ENCODE measurements at regions not wholly inside any gene's neighbourhood (a gene's known extent, or its start where the extent isn't known, plus 50 kb on each side); places are given as distances from the start of the nearest gene placed in this dataset.
A peak's percentile ranks its signal among the peaks of the same experiment; 100 is the strongest.

DNA sequence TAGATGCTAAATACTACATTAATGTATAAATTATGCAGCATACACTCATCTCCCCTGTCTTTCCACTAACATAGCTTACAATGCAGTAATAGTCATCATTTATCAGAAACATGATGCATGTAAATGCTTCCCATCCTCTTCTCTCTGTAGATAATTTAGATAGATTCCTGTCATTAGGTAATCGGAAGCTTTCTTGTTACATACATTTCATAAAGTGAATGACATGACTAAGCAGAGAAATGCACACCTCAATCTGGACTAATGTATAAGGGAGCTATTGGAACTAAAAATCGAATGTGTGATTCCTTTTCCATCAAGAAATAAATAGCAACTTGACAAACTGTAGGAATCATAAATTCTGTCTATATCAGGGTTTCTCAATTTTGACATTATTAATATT, 273.4 kb downstream of the RASSF9 start:
- H3K4me3 ChIP-seq (ENCODE audit: low read length in 2 of 2), result no peak overlapping the region
- Mint-ChIP-seq H3K36me3 (no peaks in the 10 kb centered on the region), H3K4me3 (no peak overlapping the region), H3K27me3 (no peaks in the 10 kb centered on the region), H3K9me3 (peaks cover 0 to 10% (median 3%) of the 10 kb centered on the region in 8 donors), H3K4me1 (no peaks in the 10 kb centered on the region), H3K27ac (no peak overlapping the region)
- H3K27ac ChIP-seq (ENCODE audit: low read depth, low read length), result no peak overlapping the region
- intact Hi-C loops (cut with micrococcal nuclease), result no loop called here
- H3K27me3 ChIP-seq (ENCODE audit: insufficient read depth, low read length), result no peaks in the 10 kb centered on the region
- H3K9me3 ChIP-seq (ENCODE audit: control insufficient read depth in 1 of 2, low read length in 2 of 2), result no peaks in the 10 kb centered on the region
- POLR2A ChIA-PET (ENCODE audit: partially characterized antibody), result no interaction called here
- H3K36me3 ChIP-seq (ENCODE audit: insufficient read depth, low read length), result no peaks in the 10 kb centered on the region
- no peaks in the 10 kb centered on the region for H3K4me1 ChIP-seq (ENCODE audit: insufficient read depth, low read length)
- no peak for DNase-seq
- CTCF ChIA-PET (ENCODE audit: partially characterized antibody), result no interaction called here

DNA sequence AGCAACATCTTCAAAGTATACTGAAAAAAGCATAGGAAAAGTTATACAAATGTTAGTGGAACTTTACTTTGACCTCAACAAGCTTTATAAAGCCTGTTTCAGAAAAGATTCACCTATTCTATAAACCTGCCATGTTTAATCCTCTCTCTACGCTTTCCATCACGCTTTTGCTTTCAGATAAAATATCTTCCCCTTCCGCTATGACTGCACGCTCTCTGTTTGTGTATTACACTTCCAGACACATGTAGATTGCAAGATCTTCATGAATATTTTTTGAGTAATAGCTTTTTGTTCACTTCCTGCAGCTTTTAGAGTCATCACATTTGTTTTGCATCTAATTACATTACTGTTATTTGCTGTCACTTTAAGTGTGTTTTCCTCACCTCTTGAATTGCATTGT, 271.4 kb downstream of the RASSF9 start:
- no peaks in the 10 kb centered on the region for H3K9me3 ChIP-seq (ENCODE audit: control insufficient read depth in 1 of 2, low read length in 2 of 2)
- no peaks in the 10 kb centered on the region for H3K36me3 ChIP-seq (ENCODE audit: insufficient read depth, low read length)
- intact Hi-C loops (cut with micrococcal nuclease), result no loop called here
- Mint-ChIP-seq H3K36me3 (no peaks in the 10 kb centered on the region), H3K4me1 (no peaks in the 10 kb centered on the region), H3K27ac (no peak overlapping the region), H3K27me3 (no peaks in the 10 kb centered on the region), H3K4me3 (no peak overlapping the region), H3K9me3 (peaks cover 0 to 8% (median 3%) of the 10 kb centered on the region in 8 donors)
- DNase-seq, result no peak
- no peak overlapping the region for H3K27ac ChIP-seq (ENCODE audit: low read depth, low read length)
- POLR2A ChIA-PET (ENCODE audit: partially characterized antibody), result no interaction called here
- CTCF ChIA-PET (ENCODE audit: partially characterized antibody), result no interaction called here
- no peaks in the 10 kb centered on the region for H3K4me1 ChIP-seq (ENCODE audit: insufficient read depth, low read length)
- no peaks in the 10 kb centered on the region for H3K27me3 ChIP-seq (ENCODE audit: insufficient read depth, low read length)
- no peak overlapping the region for H3K4me3 ChIP-seq (ENCODE audit: low read length in 2 of 2)

GRCh38 chr12:85568395-85569103, 267.7 kb downstream of the RASSF9 start:
- Histone ChIP-seq H3K27ac (ENCODE audit: low read depth, low read length) (no peak overlapping the region), H3K27me3 (ENCODE audit: insufficient read depth, low read length) (no peaks in the 10 kb centered on the region), H3K36me3 (ENCODE audit: insufficient read depth, low read length) (no peaks in the 10 kb centered on the region), H3K4me3 (ENCODE audit: low read length in 2 of 2) (no peak overlapping the region), H3K4me1 (ENCODE audit: insufficient read depth, low read length) (no peaks in the 10 kb centered on the region), H3K9me3 (ENCODE audit: control insufficient read depth in 1 of 2, low read length in 2 of 2) (no peaks in the 10 kb centered on the region)
- H3K27ac Mint-ChIP-seq, result peak overlapping the region in 1 of 7 donors; percentile 7
- no peaks in the 10 kb centered on the region for H3K27me3 Mint-ChIP-seq
- intact Hi-C loops (cut with micrococcal nuclease), result no loop called here
- no peak overlapping the region for H3K4me3 Mint-ChIP-seq
- peaks cover 0 to 8% (median 0%) of the 10 kb centered on the region in 8 donors for H3K9me3 Mint-ChIP-seq
- ChIA-PET CTCF (ENCODE audit: partially characterized antibody) (no interaction called here), POLR2A (ENCODE audit: partially characterized antibody) (no interaction called here)
- H3K4me1 Mint-ChIP-seq, result no peaks in the 10 kb centered on the region
- no peaks in the 10 kb centered on the region for H3K36me3 Mint-ChIP-seq
- no peak for DNase-seq

DNA sequence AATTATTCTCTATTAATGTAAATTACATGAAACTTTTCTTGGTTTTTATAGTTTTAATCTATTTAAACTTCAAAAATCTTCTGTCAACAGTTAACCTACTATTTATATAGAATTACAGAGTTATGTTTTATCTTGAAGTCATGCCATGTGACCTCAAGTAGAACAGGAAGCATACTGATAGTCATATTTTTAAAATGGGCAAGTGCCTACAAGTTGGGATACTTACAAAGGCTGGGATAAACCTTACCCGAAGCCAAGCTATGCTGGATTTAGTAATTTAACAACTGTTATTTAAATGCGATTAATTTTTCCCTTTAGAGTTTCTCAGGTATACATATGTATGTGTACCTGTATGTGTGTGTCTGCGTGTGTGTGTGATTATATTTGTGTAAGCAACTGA, 266.9 kb downstream of the RASSF9 start:
- CTCF ChIA-PET (ENCODE audit: partially characterized antibody), result no interaction called here
- Histone ChIP-seq H3K4me3 (ENCODE audit: low read length in 2 of 2) (no peak overlapping the region), H3K36me3 (ENCODE audit: insufficient read depth, low read length) (no peaks in the 10 kb centered on the region), H3K27ac (ENCODE audit: low read depth, low read length) (no peak overlapping the region), H3K4me1 (ENCODE audit: insufficient read depth, low read length) (no peaks in the 10 kb centered on the region), H3K9me3 (ENCODE audit: control insufficient read depth in 1 of 2, low read length in 2 of 2) (no peaks in the 10 kb centered on the region), H3K27me3 (ENCODE audit: insufficient read depth, low read length) (no peaks in the 10 kb centered on the region)
- Mint-ChIP-seq H3K36me3 (no peaks in the 10 kb centered on the region), H3K4me3 (no peak overlapping the region), H3K27ac (no peak overlapping the region), H3K27me3 (no peaks in the 10 kb centered on the region), H3K4me1 (no peaks in the 10 kb centered on the region), H3K9me3 (peaks cover 0 to 8% (median 0%) of the 10 kb centered on the region in 8 donors)
- intact Hi-C loops (cut with micrococcal nuclease), result no loop called here
- no peak for DNase-seq
- POLR2A ChIA-PET (ENCODE audit: partially characterized antibody), result no interaction called here

DNA sequence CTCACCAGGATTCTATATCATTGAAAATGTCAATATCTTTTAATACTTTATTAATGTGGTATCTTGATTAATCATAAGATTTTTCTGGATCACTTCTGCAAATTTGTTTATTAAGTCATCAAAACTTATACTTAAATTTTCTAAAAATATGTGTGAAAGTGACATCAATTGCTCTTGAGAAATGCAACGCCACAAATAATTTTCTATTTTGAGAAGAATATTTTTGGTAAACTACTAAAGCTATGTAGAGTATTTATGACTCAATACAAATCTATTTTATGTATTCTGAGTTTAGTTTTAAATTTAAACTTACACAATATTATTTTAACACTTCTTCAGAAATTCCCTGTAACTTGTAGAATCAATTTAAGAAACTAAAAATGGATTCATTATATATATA, 263.3 kb downstream of the RASSF9 start:
- Histone ChIP-seq H3K9me3 (ENCODE audit: control insufficient read depth in 1 of 2, low read length in 2 of 2) (no peaks in the 10 kb centered on the region), H3K36me3 (ENCODE audit: insufficient read depth, low read length) (no peaks in the 10 kb centered on the region), H3K27ac (ENCODE audit: low read depth, low read length) (no peak overlapping the region), H3K4me3 (ENCODE audit: low read length in 2 of 2) (no peak overlapping the region), H3K4me1 (ENCODE audit: insufficient read depth, low read length) (no peaks in the 10 kb centered on the region), H3K27me3 (ENCODE audit: insufficient read depth, low read length) (no peaks in the 10 kb centered on the region)
- Mint-ChIP-seq H3K36me3 (no peaks in the 10 kb centered on the region), H3K27ac (no peak overlapping the region), H3K27me3 (no peaks in the 10 kb centered on the region), H3K4me3 (no peak overlapping the region), H3K4me1 (no peaks in the 10 kb centered on the region), H3K9me3 (peaks cover 0 to 3% (median 0%) of the 10 kb centered on the region in 8 donors)
- POLR2A ChIA-PET (ENCODE audit: partially characterized antibody), result no interaction called here
- intact Hi-C loops (cut with micrococcal nuclease), result no loop called here
- DNase-seq, result no peak
- CTCF ChIA-PET (ENCODE audit: partially characterized antibody), result no interaction called here

- ChIA-PET CTCF (ENCODE audit: partially characterized antibody) (no interaction called here), POLR2A (ENCODE audit: partially characterized antibody) (no interaction called here)
- intact Hi-C loops (cut with micrococcal nuclease), result no loop called here
- Mint-ChIP-seq H3K4me1 (no peaks in the 10 kb centered on the region), H3K9me3 (peaks cover 0 to 3% (median 0%) of the 10 kb centered on the region in 8 donors), H3K27ac (no peak overlapping the region), H3K27me3 (no peaks in the 10 kb centered on the region), H3K36me3 (no peaks in the 10 kb centered on the region), H3K4me3 (no peak overlapping the region)
- H3K4me3 ChIP-seq (ENCODE audit: low read length in 2 of 2), result no peak overlapping the region
- no peaks in the 10 kb centered on the region for H3K9me3 ChIP-seq (ENCODE audit: control insufficient read depth in 1 of 2, low read length in 2 of 2)
- no peaks in the 10 kb centered on the region for H3K4me1 ChIP-seq (ENCODE audit: insufficient read depth, low read length)
- no peaks in the 10 kb centered on the region for H3K36me3 ChIP-seq (ENCODE audit: insufficient read depth, low read length)
- H3K27me3 ChIP-seq (ENCODE audit: insufficient read depth, low read length), result no peaks in the 10 kb centered on the region
- H3K27ac ChIP-seq (ENCODE audit: low read depth, low read length), result no peak overlapping the region
- no peak for DNase-seq
Observed at GRCh38 chr12:85573635-85574214, 262.5 kb downstream of the RASSF9 start.

DNA sequence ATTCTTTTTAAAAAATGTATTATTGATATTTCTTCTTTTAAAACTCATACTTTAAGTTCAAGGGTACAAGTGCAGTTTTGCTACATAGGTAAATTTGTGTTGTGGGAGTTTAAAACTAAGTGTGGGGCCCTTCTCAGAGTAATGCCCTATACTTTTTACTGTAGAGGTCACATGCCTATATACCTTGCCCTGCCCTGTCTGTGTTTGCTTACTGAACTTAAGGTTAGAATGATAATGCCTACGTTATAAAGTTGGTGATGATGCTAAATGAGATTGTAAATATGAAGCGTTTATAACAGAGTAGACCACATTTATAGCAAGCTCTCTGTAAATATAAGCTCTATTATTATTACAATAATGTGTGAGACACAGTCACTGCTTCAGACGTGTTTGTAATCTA, 261.9 kb downstream of the RASSF9 start:
- Mint-ChIP-seq H3K27me3 (no peaks in the 10 kb centered on the region), H3K27ac (no peak overlapping the region), H3K9me3 (peaks cover 0 to 3% (median 0%) of the 10 kb centered on the region in 8 donors), H3K36me3 (no peaks in the 10 kb centered on the region), H3K4me3 (no peak overlapping the region), H3K4me1 (no peaks in the 10 kb centered on the region)
- POLR2A ChIA-PET (ENCODE audit: partially characterized antibody), result no interaction called here
- no peaks in the 10 kb centered on the region for H3K4me1 ChIP-seq (ENCODE audit: insufficient read depth, low read length)
- no peak for DNase-seq
- H3K27me3 ChIP-seq (ENCODE audit: insufficient read depth, low read length), result no peaks in the 10 kb centered on the region
- H3K9me3 ChIP-seq (ENCODE audit: control insufficient read depth in 1 of 2, low read length in 2 of 2), result no peaks in the 10 kb centered on the region
- H3K36me3 ChIP-seq (ENCODE audit: insufficient read depth, low read length), result no peaks in the 10 kb centered on the region
- intact Hi-C loops (cut with micrococcal nuclease), result no loop called here
- H3K4me3 ChIP-seq (ENCODE audit: low read length in 2 of 2), result no peak overlapping the region
- H3K27ac ChIP-seq (ENCODE audit: low read depth, low read length), result no peak overlapping the region
- CTCF ChIA-PET (ENCODE audit: partially characterized antibody), result no interaction called here
